AG09319 (cell line): ENCODE measurements at regions not wholly inside any gene's neighbourhood (a gene's known extent, or its start where the extent isn't known, plus 50 kb on each side); places are given as distances from the start of the nearest gene placed in this dataset.

Source experiments
- DNase-seq: peaks from one replicate; pipeline ENCODE4 v3.0.0-alpha.2; 2010; ENCODE audit warnings: low read depth; ENCODE audit errors: extremely low read depth
- CTCF ChIP-seq: IDR thresholded peaks from 2 replicates; pipeline ENCODE4 v1.5.1; 2011; ENCODE audit warnings: low read depth, mild to moderate bottlenecking, inconsistent platforms, low read length, moderate library complexity

- TF ChIP-seq CTCF: no peak
- no peak for DNase-seq
These were observed 425.8 kb downstream of the ETV1 start for GRCh38 chr7:13563680-13564079.

GRCh38 chr7:13577566-13578145 lies 411.8 kb downstream of the ETV1 start:
- no peak for DNase-seq
- TF ChIP-seq CTCF: no peak

GRCh38 chr7:13578294-13578693 lies 411.2 kb downstream of the ETV1 start:
- no peak for TF ChIP-seq CTCF
- DNase-seq: no peak

GRCh38 chr7:13581097-13581496 lies 408.4 kb downstream of the ETV1 start:
- no peak for DNase-seq
- no peak for TF ChIP-seq CTCF

- no peak for TF ChIP-seq CTCF
- DNase-seq: no peak
These were observed 395.6 kb downstream of the ETV1 start for GRCh38 chr7:13593854-13594253.

GRCh38 chr7:13602036-13602435 lies 387.4 kb downstream of the ETV1 start:
- DNase-seq: no peak
- TF ChIP-seq CTCF: no peak

GRCh38 chr7:13603016-13603415 lies 386.4 kb downstream of the ETV1 start:
- TF ChIP-seq CTCF: no peak
- DNase-seq: no peak
